ENCODE measurements at regions not wholly inside any gene's neighbourhood (a gene's known extent, or its start where the extent isn't known, plus 50 kb on each side); places are given as distances from the start of the nearest gene placed in this dataset.
A peak's percentile ranks its signal among the peaks of the same experiment; 100 is the strongest.
"Not testable (repeated sequence)": the region's sequence is repeated elsewhere in the genome, so short reads cannot be mapped to it uniquely, and the experiment has no call there.

DNA sequence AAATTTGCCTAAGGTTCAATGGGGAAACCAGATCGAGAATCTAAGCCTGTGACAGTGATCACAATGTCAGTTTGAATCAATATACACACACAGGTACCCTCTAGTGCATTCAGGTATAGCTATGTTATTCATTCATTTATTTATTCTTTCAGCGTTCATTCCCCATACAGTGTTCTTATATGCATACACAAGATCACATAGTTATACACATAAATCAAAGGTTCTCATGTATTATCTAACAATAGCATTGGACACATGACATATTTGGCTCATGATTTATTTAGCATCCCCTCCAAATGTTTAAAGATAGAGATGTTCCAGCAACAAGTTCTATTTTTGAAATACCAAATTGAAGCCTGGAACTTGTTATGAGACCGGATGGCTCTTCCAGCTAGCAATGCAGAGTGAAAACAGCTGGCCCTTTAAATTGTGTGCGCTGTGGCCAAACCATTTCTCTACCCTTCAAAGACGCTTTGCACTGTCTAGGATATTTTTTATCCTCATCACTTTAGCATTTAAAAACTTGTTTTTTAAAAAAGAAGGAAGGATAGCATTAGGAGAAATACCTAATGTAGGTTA is 131.0 kb downstream of the ATXN3L start:
- H2AFZ ChIP-seq (ENCODE audit: low read depth), result no peak overlapping the region
- no peaks in the 10 kb centered on the region for H4K20me1 ChIP-seq (ENCODE audit: insufficient read depth)
- CTCF ChIA-PET, result interaction anchor here (0.6 kb wide), 1 partner anchor 243 kb away, joined by 3 read pairs; no protein-coding TSS in a partner anchor
- H3K27ac ChIP-seq (ENCODE audit: low read depth in 2 of 2, low read length in 1 of 2), result peak overlapping the region in 1 of 2 experiments; percentile 72; a peak in 2 of 4 replicates
- no peak for TF ChIP-seq TEAD4 (IDR thresholded peaks at IDR 0.05; ENCODE audit: borderline replicate concordance, insufficient read depth)
- peak; percentile 63 for TF ChIP-seq TCF12 (IDR thresholded peaks at IDR 0.05)
- peak; percentile 32; the same call in 1 of the 2 replicates for TF ChIP-seq MEF2A (IDR thresholded peaks at IDR 0.05; ENCODE audit: borderline replicate concordance, low read depth)
- no peak for TF ChIP-seq FOXJ3 (CRISPR knock-in tag; IDR thresholded peaks at IDR 0.05)
- TF ChIP-seq RAD21 (IDR thresholded peaks at IDR 0.05; ENCODE audit: low read length), result no peak
- no peak for TF ChIP-seq FOSL2 (IDR thresholded peaks at IDR 0.05; ENCODE audit: borderline replicate concordance, low read depth)
- no peak for TF ChIP-seq ELF1 (IDR thresholded peaks at IDR 0.05)
- TF ChIP-seq CHD2 (IDR thresholded peaks at IDR 0.05; ENCODE audit: low read length, partially characterized antibody), result no peak
- TF ChIP-seq PBX3 (IDR thresholded peaks at IDR 0.05), result peak; percentile 37
- no peak for TF ChIP-seq NRF1 (IDR thresholded peaks at IDR 0.05; ENCODE audit: low read depth, low read length)
- TF ChIP-seq MXI1 (IDR thresholded peaks at IDR 0.05; ENCODE audit: low read depth, low read length), result no peak
- TF ChIP-seq SMC3 (IDR thresholded peaks at IDR 0.05; ENCODE audit: low read depth, low read length), result no peak
- TF ChIP-seq, protein P1, sequence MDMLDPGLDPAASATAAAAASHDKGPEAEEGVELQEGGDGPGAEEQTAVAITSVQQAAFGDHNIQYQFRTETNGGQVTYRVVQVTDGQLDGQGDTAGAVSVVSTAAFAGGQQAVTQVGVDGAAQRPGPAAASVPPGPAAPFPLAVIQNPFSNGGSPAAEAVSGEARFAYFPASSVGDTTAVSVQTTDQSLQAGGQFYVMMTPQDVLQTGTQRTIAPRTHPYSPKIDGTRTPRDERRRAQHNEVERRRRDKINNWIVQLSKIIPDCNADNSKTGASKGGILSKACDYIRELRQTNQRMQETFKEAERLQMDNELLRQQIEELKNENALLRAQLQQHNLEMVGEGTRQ (IDR thresholded peaks at IDR 0.05; ENCODE audit: borderline replicate concordance, low read depth, low read length), result no peak
- peak; percentile 12 to 59; a peak in 2 of 4 replicates for TF ChIP-seq EP300 (IDR thresholded peaks at IDR 0.05; ENCODE audit: borderline replicate concordance in 1 of 2, low read depth in 1 of 2, low read length in 1 of 2)
- no peak for TF ChIP-seq RXRA (IDR thresholded peaks at IDR 0.05; ENCODE audit: borderline replicate concordance, low read depth)
- TF ChIP-seq NFIC (IDR thresholded peaks at IDR 0.05; ENCODE audit: borderline replicate concordance), result no peak
- TF ChIP-seq, protein P2, sequence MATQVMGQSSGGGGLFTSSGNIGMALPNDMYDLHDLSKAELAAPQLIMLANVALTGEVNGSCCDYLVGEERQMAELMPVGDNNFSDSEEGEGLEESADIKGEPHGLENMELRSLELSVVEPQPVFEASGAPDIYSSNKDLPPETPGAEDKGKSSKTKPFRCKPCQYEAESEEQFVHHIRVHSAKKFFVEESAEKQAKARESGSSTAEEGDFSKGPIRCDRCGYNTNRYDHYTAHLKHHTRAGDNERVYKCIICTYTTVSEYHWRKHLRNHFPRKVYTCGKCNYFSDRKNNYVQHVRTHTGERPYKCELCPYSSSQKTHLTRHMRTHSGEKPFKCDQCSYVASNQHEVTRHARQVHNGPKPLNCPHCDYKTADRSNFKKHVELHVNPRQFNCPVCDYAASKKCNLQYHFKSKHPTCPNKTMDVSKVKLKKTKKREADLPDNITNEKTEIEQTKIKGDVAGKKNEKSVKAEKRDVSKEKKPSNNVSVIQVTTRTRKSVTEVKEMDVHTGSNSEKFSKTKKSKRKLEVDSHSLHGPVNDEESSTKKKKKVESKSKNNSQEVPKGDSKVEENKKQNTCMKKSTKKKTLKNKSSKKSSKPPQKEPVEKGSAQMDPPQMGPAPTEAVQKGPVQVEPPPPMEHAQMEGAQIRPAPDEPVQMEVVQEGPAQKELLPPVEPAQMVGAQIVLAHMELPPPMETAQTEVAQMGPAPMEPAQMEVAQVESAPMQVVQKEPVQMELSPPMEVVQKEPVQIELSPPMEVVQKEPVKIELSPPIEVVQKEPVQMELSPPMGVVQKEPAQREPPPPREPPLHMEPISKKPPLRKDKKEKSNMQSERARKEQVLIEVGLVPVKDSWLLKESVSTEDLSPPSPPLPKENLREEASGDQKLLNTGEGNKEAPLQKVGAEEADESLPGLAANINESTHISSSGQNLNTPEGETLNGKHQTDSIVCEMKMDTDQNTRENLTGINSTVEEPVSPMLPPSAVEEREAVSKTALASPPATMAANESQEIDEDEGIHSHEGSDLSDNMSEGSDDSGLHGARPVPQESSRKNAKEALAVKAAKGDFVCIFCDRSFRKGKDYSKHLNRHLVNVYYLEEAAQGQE (IDR thresholded peaks at IDR 0.05; ENCODE audit: low read depth, low read length), result no peak
- no peak for TF ChIP-seq POLR2AphosphoS5 (IDR thresholded peaks at IDR 0.05; ENCODE audit: low read depth, low read length)
- no peak for TF ChIP-seq SIN3A (IDR thresholded peaks at IDR 0.05; ENCODE audit: borderline replicate concordance, low read depth, low read length)
- H3K4me2 ChIP-seq, result no peak overlapping the region
- POLR2A ChIA-PET, result no interaction called here
- H3K27me3 ChIP-seq (ENCODE audit: insufficient read depth), result no peaks in the 10 kb centered on the region
- no peaks in the 10 kb centered on the region for H3K79me2 ChIP-seq (ENCODE audit: insufficient read depth)
- H3K9me2 ChIP-seq, result no peaks in the 10 kb centered on the region
- peaks cover 0 to 3% of the 10 kb centered on the region in 2 experiments; a peak in 1 of 4 replicates for H3K4me1 ChIP-seq (ENCODE audit: control insufficient read depth in 1 of 2, insufficient read depth in 2 of 2, low read depth in 1 of 2, low read length in 1 of 2)
- H3F3A ChIP-seq (replicated peaks; ENCODE audit: insufficient read depth), result no peaks in the 10 kb centered on the region
- no peak overlapping the region for H3K9ac ChIP-seq
- DNase-seq, result no peak
- H3K36me3 ChIP-seq (replicated peaks in 1 of 2; ENCODE audit: control insufficient read depth in 1 of 2, insufficient read depth in 2 of 2, low read length in 1 of 2), result no peaks in the 10 kb centered on the region
- no peaks in the 10 kb centered on the region for H3K9me3 ChIP-seq
- 36% methylated on average over 5 of the region's 5 CpGs for whole genome bisulfite sequencing (ENCODE audit: low lambda C conversion rate)
- H3K4me3 ChIP-seq (ENCODE audit: low read depth in 2 of 2, low read length in 1 of 2), result no peak overlapping the region

GRCh38 chrX:13186643-13187042 is 133.2 kb downstream of the ATXN3L start:
- H3K9me3 ChIP-seq; H3K9ac ChIP-seq; H3F3A ChIP-seq (replicated peaks; ENCODE audit: insufficient read depth); H4K20me1 ChIP-seq (ENCODE audit: insufficient read depth); H3K4me3 ChIP-seq (ENCODE audit: low read depth in 2 of 2, low read length in 1 of 2); POLR2A ChIA-PET; DNase-seq; H3K9me2 ChIP-seq; CTCF ChIA-PET; H3K4me1 ChIP-seq (ENCODE audit: control insufficient read depth in 1 of 2, insufficient read depth in 2 of 2, low read depth in 1 of 2, low read length in 1 of 2); H2AFZ ChIP-seq (ENCODE audit: low read depth); H3K27ac ChIP-seq (ENCODE audit: low read depth in 2 of 2, low read length in 1 of 2); H3K4me2 ChIP-seq; H3K79me2 ChIP-seq (ENCODE audit: insufficient read depth); H3K36me3 ChIP-seq (replicated peaks in 1 of 2; ENCODE audit: control insufficient read depth in 1 of 2, insufficient read depth in 2 of 2, low read length in 1 of 2); H3K27me3 ChIP-seq (ENCODE audit: insufficient read depth): not testable (repeated sequence)
- WGBS (ENCODE audit: low lambda C conversion rate), result 60% methylated on average over 3 of the region's 3 CpGs
